HG03342 (cell line): ENCODE measurements at regions not wholly inside any gene's neighbourhood (a gene's known extent, or its start where the extent isn't known, plus 50 kb on each side); places are given as distances from the start of the nearest gene placed in this dataset.
"Not testable (repeated sequence)": the region's sequence is repeated elsewhere in the genome, so short reads cannot be mapped to it uniquely, and the experiment has no call there.

ENCODE experiments used
- ATAC-seq: cut with Tn5 transposase; IDR thresholded peaks from one replicate; pipeline ENCODE4 v1.9.1; 2021; ENCODE audit warnings: mild to moderate bottlenecking, moderate library complexity; ENCODE audit not compliant: unreplicated experiment

- ATAC-seq = no peak
Measured at GRCh38 chr15:46880791-46881190, 836.5 kb upstream of the SEMA6D start.

DNA sequence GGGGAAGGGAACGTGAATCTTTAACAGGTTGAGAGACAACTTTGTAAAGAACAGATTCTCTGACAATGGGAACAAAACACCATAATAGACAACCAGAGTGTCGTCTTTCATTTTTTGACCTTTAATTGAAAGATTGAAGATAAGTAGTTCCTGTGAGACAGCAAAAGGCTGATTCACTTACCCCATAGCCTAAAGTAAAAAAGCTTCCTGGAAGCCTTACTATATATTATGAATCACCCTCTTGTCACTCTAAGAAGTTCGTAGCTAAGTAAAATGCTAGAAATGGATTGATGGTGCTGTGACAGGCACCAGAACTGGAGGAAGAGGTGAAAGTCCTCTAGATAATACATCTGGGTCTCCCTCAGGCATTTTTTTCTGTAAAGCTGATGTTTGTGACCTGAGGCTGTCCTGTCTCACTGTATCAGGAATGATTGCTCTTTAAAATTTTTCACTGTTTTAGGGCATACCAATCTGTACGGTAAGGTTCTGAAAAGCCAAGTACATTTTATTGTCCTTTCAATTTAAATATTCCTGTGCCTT, 824.6 kb upstream of the SEMA6D start:
- ATAC-seq = no peak

DNA sequence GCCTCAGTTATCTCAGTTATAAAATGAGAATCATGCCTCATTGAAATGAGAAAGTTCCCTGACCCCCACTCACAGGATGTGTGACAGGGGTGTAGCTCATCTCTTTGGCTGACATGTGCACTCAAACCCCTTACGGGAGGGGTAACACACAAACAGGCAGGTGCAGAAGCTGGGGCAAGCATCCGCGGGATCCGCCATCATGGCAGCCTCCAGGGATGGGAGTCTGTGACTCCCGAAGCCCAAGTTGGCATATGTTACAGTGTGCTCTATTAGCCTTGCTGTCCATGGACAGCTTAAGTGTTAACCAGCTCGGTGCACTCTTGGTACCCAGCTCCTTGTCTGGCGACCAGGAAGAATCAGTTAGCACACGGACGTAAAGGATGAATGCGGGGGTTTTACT, 822.7 kb upstream of the SEMA6D start:
- no peak for ATAC-seq

- ATAC-seq = no peak
Measured at GRCh38 chr15:46897266-46897665, 820.0 kb upstream of the SEMA6D start.

DNA sequence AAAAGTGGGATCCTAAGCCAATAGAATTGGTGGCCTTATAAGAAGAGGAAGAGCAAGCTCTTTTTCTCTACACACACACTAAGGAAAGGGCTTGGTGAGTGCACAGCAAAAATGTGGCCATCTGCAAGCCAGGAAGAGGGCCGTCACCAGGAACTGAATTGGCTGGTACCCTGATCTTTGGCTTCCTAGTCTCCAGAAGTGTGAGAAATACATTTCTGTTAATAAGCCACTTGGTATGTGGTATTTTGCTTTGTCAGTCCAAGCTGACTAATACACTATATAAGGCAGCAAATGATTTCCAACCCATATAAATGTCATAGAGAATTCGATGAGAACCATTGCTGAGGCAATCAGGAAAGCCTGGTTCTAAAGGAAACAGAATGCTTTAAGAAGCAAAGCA, 816.3 kb upstream of the SEMA6D start:
- ATAC-seq = no peak

GRCh38 chr15:46917721-46918252, 799.5 kb upstream of the SEMA6D start:
- ATAC-seq = no peak

GRCh38 chr15:46918462-46919140, 798.7 kb upstream of the SEMA6D start:
- no peak for ATAC-seq

DNA sequence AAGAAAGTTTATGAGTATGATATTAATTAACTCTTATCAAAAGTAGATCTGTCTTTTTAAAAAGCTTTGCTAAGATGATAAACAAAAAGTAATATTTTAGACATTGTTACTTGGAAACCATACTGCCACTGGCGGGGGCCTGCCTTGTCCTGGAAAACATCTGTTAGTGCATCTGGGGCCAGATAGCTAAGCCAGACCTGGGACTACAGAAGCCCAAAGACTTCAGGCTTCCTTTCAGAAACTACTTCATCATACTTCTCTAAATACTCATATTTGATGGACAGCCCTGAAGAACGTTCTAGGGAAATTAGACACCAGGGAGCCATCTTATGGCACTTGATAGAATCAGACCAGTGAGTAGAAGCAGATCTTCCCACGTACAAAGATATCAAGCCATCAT, 795.4 kb upstream of the SEMA6D start:
- ATAC-seq = no peak

DNA sequence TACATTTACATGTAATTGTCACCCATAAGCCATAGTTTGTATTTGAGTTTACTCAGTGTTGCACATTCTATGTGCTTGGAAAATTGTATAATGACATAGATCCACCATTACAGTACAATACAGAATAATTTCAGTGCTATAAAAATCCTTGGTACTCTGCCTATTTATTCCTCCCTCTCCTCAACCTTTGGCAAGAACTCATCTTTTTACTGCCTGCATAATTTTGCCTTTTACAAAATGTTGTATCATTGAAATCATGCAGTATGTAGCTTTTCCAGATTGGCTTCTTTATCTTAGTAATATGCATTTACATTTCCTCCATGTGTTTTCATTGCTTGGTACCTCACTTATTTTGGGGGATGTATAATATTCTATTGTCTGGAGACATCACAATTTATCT, 786.9 kb upstream of the SEMA6D start:
- no peak for ATAC-seq

DNA sequence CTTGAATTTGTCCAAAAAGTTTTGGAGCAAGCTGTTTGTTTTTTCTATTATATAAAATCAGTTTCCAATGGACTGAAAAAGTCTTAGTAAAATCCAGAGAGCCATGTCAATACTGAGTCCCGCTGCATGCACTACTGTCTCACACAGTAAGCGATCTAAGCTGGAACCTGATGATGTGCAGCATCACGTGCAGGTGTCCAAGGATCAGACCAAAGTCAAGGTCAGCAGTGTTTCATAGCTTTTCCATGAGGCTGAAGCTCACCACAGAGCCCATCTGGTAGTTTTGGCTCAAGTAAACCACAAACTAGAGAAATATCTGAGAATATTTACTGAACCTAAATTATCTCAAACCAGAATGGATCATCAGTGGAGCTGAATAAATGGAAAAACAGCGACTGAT, 784.0 kb upstream of the SEMA6D start:
- ATAC-seq = no peak

- ATAC-seq = no peak
Measured at GRCh38 chr15:46934851-46935250, 782.5 kb upstream of the SEMA6D start.

DNA sequence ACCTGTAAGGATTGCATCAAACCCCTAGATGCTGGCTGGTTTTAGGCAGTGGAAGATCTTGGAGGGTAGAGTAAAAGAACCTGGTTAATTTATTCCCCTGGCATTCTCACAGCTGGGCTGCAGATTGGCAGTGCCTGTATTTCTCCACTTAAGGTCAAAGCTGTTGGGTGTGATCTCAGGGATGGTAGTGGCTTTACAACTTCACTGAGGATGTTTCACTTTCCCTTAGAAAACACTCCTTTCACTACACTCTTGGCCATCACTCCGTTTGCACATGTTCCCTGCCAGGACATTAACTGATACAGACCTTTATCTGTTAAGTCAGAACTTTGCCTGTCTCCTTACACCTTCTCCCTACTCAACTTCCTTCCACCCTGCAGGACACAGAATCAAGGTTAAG, 779.1 kb upstream of the SEMA6D start:
- no peak for ATAC-seq

- ATAC-seq = no peak
Measured at GRCh38 chr15:46941241-46941640, 776.1 kb upstream of the SEMA6D start.

- ATAC-seq = no peak
Measured at GRCh38 chr15:46946953-46947352, 770.4 kb upstream of the SEMA6D start.

- ATAC-seq = no peak
Measured at GRCh38 chr15:46955576-46955975, 761.7 kb upstream of the SEMA6D start.

DNA sequence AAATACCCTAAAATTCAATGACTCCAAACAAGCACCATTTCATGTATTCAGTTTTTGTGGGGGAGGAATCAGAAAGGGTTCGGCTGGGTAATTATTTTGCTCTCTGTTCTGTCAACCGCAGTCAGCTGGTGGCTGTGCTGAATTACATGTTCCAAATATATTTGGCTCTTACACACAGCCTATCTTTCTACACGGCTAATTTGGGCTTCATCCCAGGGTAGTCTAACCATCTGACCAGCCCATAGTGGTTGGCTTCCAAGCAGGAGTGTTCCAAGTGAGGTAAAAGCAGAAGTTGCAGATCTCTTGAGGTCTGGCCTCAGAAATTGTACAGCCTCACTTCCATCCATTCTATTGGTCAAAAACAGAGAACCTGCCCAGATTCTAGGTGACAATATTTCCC, 760.8 kb upstream of the SEMA6D start:
- no peak for ATAC-seq

DNA sequence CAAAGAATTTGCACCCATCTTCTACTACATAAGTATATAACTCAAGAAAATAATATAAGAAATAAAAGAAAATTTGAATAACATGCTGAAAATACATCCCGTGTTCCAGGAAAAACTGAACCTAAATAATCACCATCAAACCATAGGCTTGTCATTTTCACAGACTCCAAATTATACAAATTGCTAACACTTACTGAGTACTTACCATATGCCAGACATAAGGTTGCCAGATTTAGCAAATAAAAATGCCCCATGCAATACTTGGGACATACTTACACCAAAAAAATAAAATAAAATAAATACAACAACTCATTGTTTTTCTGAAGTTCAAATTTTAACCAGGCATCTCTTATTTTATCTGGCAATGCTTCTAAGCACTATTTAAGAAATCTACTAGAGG, 760.4 kb upstream of the SEMA6D start:
- no peak for ATAC-seq

GRCh38 chr15:46960581-46960980, 756.7 kb upstream of the SEMA6D start:
- no peak for ATAC-seq

- no peak for ATAC-seq
Measured at GRCh38 chr15:46961795-46962194, 755.5 kb upstream of the SEMA6D start.

- ATAC-seq = not testable (repeated sequence)
Measured at GRCh38 chr15:46988055-46988454, 729.2 kb upstream of the SEMA6D start.

DNA sequence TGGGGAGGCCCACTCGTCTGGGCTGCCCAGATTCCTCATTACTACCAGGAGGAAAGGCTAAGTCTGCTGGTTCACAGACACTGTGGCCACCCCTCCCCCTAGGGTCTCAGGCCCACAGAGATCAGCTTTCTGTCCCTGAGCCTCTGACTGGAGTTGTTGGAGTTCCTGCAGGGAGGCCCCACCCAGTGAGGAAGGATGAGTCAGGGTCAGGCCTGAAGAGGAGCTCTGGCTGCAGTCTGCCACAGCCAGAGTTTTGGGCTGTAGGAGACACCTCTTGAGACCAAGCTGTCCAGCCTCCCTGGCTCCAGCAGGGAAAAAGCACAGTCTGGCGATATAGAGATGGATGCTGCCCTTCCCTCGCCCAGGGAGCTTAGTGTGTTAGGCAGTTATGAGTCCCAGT, 720.9 kb upstream of the SEMA6D start:
- no peak for ATAC-seq

DNA sequence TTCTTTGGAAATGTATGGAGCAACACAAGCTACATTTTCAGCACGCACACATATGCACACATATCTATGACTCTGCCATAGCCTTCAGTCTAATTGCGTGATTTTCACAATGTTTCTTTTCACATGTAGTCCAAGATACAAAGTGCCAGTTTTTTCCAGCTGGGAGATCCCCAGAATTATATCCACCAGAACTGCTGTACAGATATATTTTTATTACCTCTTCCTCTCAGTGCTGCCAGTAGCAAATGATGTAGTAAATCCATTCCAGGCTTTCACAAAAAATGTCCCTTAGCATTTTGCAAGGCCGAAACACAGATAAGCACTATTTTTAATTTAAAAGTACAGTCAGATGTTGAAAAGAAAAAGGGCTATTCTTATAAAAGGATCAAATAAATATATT, 719.8 kb upstream of the SEMA6D start:
- ATAC-seq = no peak

- no peak for ATAC-seq
Measured at GRCh38 chr15:47003568-47003967, 713.7 kb upstream of the SEMA6D start.
